ENCODE measurements at regions not wholly inside any gene's neighbourhood (a gene's known extent, or its start where the extent isn't known, plus 50 kb on each side); places are given as distances from the start of the nearest gene placed in this dataset.

DNA sequence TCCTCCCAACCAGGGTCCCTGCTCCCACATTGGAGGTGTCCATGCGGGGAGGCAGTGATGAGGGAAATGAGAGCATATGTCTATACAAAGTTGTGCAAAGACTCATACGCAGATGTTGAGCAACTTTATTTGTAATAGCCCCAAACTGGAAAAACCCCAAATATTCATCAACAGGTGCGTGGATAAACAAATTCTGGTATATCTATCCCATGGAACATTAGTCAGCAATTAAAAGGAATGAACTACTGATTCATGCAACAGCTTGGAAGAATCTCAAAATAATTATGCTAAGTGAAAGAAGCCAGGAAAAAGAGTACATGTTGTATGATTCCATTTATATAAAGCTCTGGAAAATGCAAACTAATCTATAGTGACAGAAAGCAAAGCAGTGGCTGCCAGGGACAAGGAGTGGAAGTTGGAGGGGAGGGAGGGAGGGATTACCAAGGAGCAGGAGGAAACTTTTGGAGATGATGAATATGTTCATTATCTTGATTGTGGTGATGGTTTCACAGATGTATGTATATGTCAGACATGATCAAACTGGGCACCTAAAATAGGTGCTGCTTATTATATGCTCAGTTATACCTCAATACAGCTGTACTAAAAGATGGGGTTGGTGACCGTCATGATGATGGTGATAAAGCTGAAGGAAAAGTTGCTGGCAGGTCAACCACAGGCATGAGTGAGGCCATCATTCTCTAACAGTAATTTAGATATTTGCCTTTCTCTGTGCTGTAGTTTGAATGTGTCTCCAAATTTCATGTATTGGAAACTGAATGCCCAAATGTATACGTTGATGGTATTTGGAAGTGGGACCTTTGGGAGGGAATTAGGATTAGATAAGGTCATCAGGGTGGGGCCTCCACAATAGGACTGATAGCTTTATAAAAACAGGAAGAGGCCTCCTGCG lies 270.9 kb downstream of the CYP26B1 start:
- no peaks in the 10 kb centered on the region for H3K4me1 ChIP-seq
- H3K9ac ChIP-seq = no peak overlapping the region
- H3K36me3 ChIP-seq = no peaks in the 10 kb centered on the region
- no peak overlapping the region for H2AFZ ChIP-seq (replicated peaks)
- TF ChIP-seq EZH2 (IDR thresholded peaks at IDR 0.05) (no peak), EZH2phosphoT487 (IDR thresholded peaks at IDR 0.05) (no peak)
- TF ChIP-seq, protein P1, sequence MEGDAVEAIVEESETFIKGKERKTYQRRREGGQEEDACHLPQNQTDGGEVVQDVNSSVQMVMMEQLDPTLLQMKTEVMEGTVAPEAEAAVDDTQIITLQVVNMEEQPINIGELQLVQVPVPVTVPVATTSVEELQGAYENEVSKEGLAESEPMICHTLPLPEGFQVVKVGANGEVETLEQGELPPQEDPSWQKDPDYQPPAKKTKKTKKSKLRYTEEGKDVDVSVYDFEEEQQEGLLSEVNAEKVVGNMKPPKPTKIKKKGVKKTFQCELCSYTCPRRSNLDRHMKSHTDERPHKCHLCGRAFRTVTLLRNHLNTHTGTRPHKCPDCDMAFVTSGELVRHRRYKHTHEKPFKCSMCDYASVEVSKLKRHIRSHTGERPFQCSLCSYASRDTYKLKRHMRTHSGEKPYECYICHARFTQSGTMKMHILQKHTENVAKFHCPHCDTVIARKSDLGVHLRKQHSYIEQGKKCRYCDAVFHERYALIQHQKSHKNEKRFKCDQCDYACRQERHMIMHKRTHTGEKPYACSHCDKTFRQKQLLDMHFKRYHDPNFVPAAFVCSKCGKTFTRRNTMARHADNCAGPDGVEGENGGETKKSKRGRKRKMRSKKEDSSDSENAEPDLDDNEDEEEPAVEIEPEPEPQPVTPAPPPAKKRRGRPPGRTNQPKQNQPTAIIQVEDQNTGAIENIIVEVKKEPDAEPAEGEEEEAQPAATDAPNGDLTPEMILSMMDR (IDR thresholded peaks at IDR 0.05) = no peak
- H3K9me3 ChIP-seq (ENCODE audit: low read depth) = no peaks in the 10 kb centered on the region
- no peak overlapping the region for H3K27ac ChIP-seq
- Mint-ChIP-seq H3K9me3 (no peaks in the 10 kb centered on the region), H3K27me3 (ENCODE audit: insufficient read depth, low read depth) (peaks cover 9% of the 10 kb centered on the region), H3K4me1 (no peaks in the 10 kb centered on the region), H3K27ac (no peak overlapping the region), H3K4me3 (no peak overlapping the region), H3K36me3 (no peaks in the 10 kb centered on the region)
- H3K27me3 ChIP-seq = no peaks in the 10 kb centered on the region
- DNase-seq (ENCODE audit: low spot score) = no peak
- no peaks in the 10 kb centered on the region for H3K79me2 ChIP-seq (ENCODE audit: low read depth)
- no peaks in the 10 kb centered on the region for H4K20me1 ChIP-seq (ENCODE audit: low read depth)
- no peak overlapping the region for H3K4me3 ChIP-seq
- no peak overlapping the region for H3K4me2 ChIP-seq
- H3F3A ChIP-seq (ENCODE audit: low read depth) = no peaks in the 10 kb centered on the region

DNA sequence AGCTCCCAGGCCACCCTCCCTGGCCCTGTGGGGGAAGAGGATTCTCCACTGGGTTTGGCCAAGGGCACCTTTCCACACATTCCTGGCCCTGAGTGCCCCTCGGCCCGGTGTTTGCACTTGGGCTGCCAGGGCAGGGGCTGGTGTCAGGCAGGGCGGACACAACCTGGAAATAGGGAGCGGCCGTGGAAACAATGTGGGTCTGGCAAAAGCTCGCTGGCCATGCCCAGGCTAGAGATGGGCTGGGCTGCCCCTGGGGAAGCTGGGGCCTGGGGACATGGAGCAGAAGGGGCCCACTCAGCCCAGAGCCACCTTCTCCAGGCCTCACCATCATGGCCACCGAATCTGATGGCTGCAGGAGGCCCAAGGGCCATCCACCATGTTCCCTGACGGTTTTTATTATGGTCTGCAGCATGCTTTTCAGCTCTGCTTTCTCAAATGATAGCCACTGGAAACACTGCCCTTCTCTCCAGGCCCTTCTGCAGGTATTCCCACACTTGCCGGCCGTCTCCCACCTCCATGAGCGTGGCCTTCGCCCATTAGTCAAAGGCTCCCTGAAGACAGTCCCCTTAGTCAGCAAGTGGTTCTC lies 275.1 kb downstream of the CYP26B1 start:
- no peak overlapping the region for H3K9ac ChIP-seq
- no peaks in the 10 kb centered on the region for H3K4me1 ChIP-seq
- Mint-ChIP-seq H3K4me1 (no peaks in the 10 kb centered on the region), H3K27ac (no peak overlapping the region), H3K4me3 (no peak overlapping the region), H3K36me3 (no peaks in the 10 kb centered on the region), H3K9me3 (no peaks in the 10 kb centered on the region), H3K27me3 (ENCODE audit: insufficient read depth, low read depth) (peaks cover 5% of the 10 kb centered on the region)
- no peak overlapping the region for H3K4me2 ChIP-seq
- no peaks in the 10 kb centered on the region for H3K36me3 ChIP-seq
- H4K20me1 ChIP-seq (ENCODE audit: low read depth) = no peaks in the 10 kb centered on the region
- H3K4me3 ChIP-seq = no peak overlapping the region
- no peak overlapping the region for H2AFZ ChIP-seq (replicated peaks)
- TF ChIP-seq EZH2phosphoT487 (IDR thresholded peaks at IDR 0.05) (no peak), EZH2 (IDR thresholded peaks at IDR 0.05) (no peak)
- TF ChIP-seq, protein P1 (IDR thresholded peaks at IDR 0.05) = no peak
- no peaks in the 10 kb centered on the region for H3K27me3 ChIP-seq
- no peak overlapping the region for H3K27ac ChIP-seq
- H3F3A ChIP-seq (ENCODE audit: low read depth) = no peaks in the 10 kb centered on the region
- no peak for DNase-seq (ENCODE audit: low spot score)
- H3K79me2 ChIP-seq (ENCODE audit: low read depth) = no peaks in the 10 kb centered on the region
- H3K9me3 ChIP-seq (ENCODE audit: low read depth) = no peaks in the 10 kb centered on the region

DNA sequence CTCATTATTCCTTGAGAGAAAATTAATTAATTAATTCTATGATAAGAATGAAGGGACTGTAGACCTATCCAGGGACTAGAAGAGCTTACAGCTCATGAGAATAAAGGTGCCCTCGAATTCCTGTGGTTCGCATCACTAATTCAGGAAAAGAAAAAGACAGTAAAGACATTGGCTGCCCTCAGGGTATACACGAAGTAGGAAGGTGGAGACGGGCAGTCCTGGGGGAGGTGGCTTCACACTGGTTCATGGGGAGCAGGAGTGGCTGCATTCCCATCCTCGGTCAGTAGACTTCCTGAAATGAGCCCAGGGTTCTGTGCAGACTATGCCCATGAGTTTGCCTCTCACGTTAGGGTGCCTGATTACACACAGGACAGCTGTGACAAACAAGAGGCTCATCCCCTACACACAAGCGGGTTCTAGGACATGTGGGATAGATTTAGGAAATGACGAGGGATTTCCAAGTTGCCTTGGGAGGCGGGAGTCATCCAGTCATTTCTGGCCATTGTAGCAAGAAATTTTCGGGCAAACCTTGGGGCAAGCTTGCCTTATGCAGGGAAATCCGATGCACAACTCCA lies 282.2 kb downstream of the CYP26B1 start:
- Histone ChIP-seq H4K20me1 (ENCODE audit: low read depth) (no peaks in the 10 kb centered on the region), H3K27ac (no peak overlapping the region), H3K9me3 (ENCODE audit: low read depth) (no peaks in the 10 kb centered on the region), H3K79me2 (ENCODE audit: low read depth) (no peaks in the 10 kb centered on the region), H3K27me3 (no peaks in the 10 kb centered on the region), H3K4me2 (no peak overlapping the region), H3K4me3 (no peak overlapping the region), H3F3A (ENCODE audit: low read depth) (no peaks in the 10 kb centered on the region), H3K4me1 (no peaks in the 10 kb centered on the region), H2AFZ (replicated peaks) (no peak overlapping the region), H3K9ac (no peak overlapping the region), H3K36me3 (no peaks in the 10 kb centered on the region)
- Mint-ChIP-seq H3K9me3 (no peaks in the 10 kb centered on the region), H3K4me3 (no peak overlapping the region), H3K4me1 (no peaks in the 10 kb centered on the region), H3K27ac (no peak overlapping the region), H3K36me3 (no peaks in the 10 kb centered on the region), H3K27me3 (ENCODE audit: insufficient read depth, low read depth) (no peaks in the 10 kb centered on the region)
- TF ChIP-seq, protein P1 (IDR thresholded peaks at IDR 0.05) = no peak
- no peak for TF ChIP-seq EZH2 (IDR thresholded peaks at IDR 0.05)
- DNase-seq (ENCODE audit: low spot score) = no peak

Measured in neural progenitor cell (in vitro differentiated cells).